Stimulated activated memory B cell treated with anti-CD40 and anti-IgM and Interleukin-4, amounts not matched to agents 10 μg/mL and 1 μg/mL and 100 μg/mL, for 72 hours (primary cell): ENCODE measurements at regions not wholly inside any gene's neighbourhood (a gene's known extent, or its start where the extent isn't known, plus 50 kb on each side); places are given as distances from the start of the nearest gene placed in this dataset.

ENCODE experiments used
- ATAC-seq: fragments of 150-1000 bp; cut with Tn5 transposase; 2 replicates; pipeline ENCODE4 v1.10.0; 2021
- H3K27ac Mint-ChIP-seq: one replicate; pipeline ENCODE4 v1.8.0; 2022; ENCODE audit warnings: mild to moderate bottlenecking, mixed read lengths
- H3K27me3 Mint-ChIP-seq: one replicate; pipeline ENCODE4 v1.8.0; 2022; ENCODE audit warnings: mixed read lengths
- H3K36me3 Mint-ChIP-seq: one replicate; pipeline ENCODE4 v1.8.0; 2022; ENCODE audit warnings: mixed read lengths
- H3K4me1 Mint-ChIP-seq: one replicate; pipeline ENCODE4 v1.8.0; 2022; ENCODE audit warnings: mixed read lengths
- H3K4me3 Mint-ChIP-seq: one replicate; pipeline ENCODE4 v1.8.0; 2022; ENCODE audit warnings: mild to moderate bottlenecking, moderate library complexity, mixed read lengths
- H3K9me3 Mint-ChIP-seq: one replicate; pipeline ENCODE4 v1.8.0; 2022; ENCODE audit warnings: mixed read lengths

- H3K36me3 Mint-ChIP-seq, result no peaks in the 10 kb centered on the region
- H3K4me3 Mint-ChIP-seq, result no peak overlapping the region
- no peak for ATAC-seq
Measured at GRCh38 chr7:49151146-49151545, 226.8 kb downstream of the CDC14C start.

GRCh38 chr7:49158321-49158720 lies 234.0 kb downstream of the CDC14C start:
- Mint-ChIP-seq H3K27me3 (no peaks in the 10 kb centered on the region), H3K9me3 (peaks cover 2% of the 10 kb centered on the region), H3K36me3 (no peaks in the 10 kb centered on the region), H3K27ac (no peak overlapping the region), H3K4me3 (no peak overlapping the region), H3K4me1 (no peaks in the 10 kb centered on the region)
- ATAC-seq, result no peak

More at GRCh38 chr7:49151146-49151545, 226.8 kb downstream of the CDC14C start:
- Mint-ChIP-seq H3K9me3 (peaks cover 8% of the 10 kb centered on the region), H3K27ac (no peak overlapping the region), H3K4me1 (no peaks in the 10 kb centered on the region), H3K27me3 (no peaks in the 10 kb centered on the region)

GRCh38 chr7:49159536-49159935 lies 235.2 kb downstream of the CDC14C start:
- H3K36me3 Mint-ChIP-seq, result no peaks in the 10 kb centered on the region
- no peak for ATAC-seq
- no peaks in the 10 kb centered on the region for H3K4me1 Mint-ChIP-seq
- no peak overlapping the region for H3K4me3 Mint-ChIP-seq
- H3K27me3 Mint-ChIP-seq, result no peaks in the 10 kb centered on the region
- no peak overlapping the region for H3K27ac Mint-ChIP-seq
- H3K9me3 Mint-ChIP-seq, result peaks cover 2% of the 10 kb centered on the region

DNA sequence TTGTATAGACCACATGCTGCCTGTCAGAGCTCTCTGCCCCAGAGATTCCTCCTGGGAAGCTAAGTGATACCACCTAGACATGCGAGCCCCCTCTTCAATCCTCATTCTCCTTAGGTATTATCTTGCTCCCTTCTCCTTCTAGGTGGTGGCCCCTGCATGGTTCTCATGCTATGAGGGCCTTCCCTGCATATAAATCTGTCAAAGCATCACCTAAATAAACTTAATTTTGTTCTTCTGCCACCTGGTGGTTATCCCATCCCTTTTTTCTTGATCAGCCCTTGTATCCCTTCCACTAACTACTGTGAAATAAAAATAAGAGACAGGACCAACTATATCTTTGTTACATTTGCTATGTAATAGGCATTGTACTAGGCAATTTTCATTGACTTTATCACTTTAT lies 242.1 kb downstream of the CDC14C start:
- H3K36me3 Mint-ChIP-seq, result no peaks in the 10 kb centered on the region
- H3K4me3 Mint-ChIP-seq, result no peak overlapping the region
- H3K4me1 Mint-ChIP-seq, result no peaks in the 10 kb centered on the region
- H3K9me3 Mint-ChIP-seq, result peaks cover 3% of the 10 kb centered on the region
- no peak for ATAC-seq
- H3K27ac Mint-ChIP-seq, result no peak overlapping the region
- no peaks in the 10 kb centered on the region for H3K27me3 Mint-ChIP-seq

DNA sequence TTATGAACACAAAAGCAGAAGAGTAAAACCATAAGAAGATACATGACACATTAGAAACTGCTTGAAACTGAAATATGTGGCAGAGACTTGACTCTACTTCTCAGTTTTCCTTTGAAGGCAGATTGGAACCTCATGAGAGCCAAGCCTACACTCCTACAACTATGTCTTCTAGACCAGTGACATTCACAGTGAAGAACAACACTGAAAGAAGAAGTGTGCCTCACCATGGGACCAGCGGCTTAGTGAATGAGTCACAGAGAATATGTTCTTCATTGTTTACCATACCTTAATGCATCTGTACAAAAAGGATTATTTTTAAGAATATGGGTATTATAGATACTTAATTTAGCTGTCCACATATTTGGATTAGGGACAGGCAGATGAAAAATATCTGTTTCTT lies 248.3 kb downstream of the CDC14C start:
- no peak overlapping the region for H3K27ac Mint-ChIP-seq
- ATAC-seq, result no peak
- peaks cover 6% of the 10 kb centered on the region for H3K9me3 Mint-ChIP-seq
- no peaks in the 10 kb centered on the region for H3K4me1 Mint-ChIP-seq
- no peak overlapping the region for H3K4me3 Mint-ChIP-seq
- H3K36me3 Mint-ChIP-seq, result no peaks in the 10 kb centered on the region
- H3K27me3 Mint-ChIP-seq, result no peaks in the 10 kb centered on the region

DNA sequence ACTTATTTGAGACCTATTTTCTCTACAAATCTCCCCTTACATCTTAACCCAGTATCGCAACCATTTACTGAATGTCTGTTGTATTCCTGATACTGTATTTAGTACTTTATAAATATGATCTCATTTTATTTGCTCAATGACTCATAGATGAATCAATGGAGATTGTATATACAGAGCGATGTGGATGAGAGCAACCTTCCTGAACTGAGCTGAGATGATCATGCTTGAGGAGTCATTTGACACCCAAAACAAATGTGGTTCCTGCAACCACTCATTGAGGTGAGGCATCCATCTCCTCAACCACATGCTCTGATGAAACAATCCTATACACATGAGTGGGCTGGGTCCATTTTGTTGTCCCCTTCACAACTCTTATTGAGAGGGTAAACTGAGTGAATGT lies 250.0 kb downstream of the CDC14C start:
- Mint-ChIP-seq H3K4me1 (no peaks in the 10 kb centered on the region), H3K4me3 (no peak overlapping the region), H3K27me3 (no peaks in the 10 kb centered on the region), H3K9me3 (peaks cover 6% of the 10 kb centered on the region), H3K27ac (no peak overlapping the region), H3K36me3 (no peaks in the 10 kb centered on the region)
- no peak for ATAC-seq

- Mint-ChIP-seq H3K4me1 (no peaks in the 10 kb centered on the region), H3K9me3 (no peaks in the 10 kb centered on the region), H3K27ac (no peak overlapping the region), H3K27me3 (no peaks in the 10 kb centered on the region), H3K36me3 (no peaks in the 10 kb centered on the region), H3K4me3 (no peak overlapping the region)
- no peak for ATAC-seq
Measured at GRCh38 chr7:49187543-49188268, 263.4 kb downstream of the CDC14C start.

- Mint-ChIP-seq H3K4me3 (no peak overlapping the region), H3K4me1 (no peaks in the 10 kb centered on the region), H3K9me3 (peaks cover 9% of the 10 kb centered on the region), H3K36me3 (no peaks in the 10 kb centered on the region), H3K27me3 (no peaks in the 10 kb centered on the region), H3K27ac (no peak overlapping the region)
- ATAC-seq, result no peak
Measured at GRCh38 chr7:49228426-49229098, 304.2 kb downstream of the CDC14C start.

- no peaks in the 10 kb centered on the region for H3K36me3 Mint-ChIP-seq
- no peak for ATAC-seq
Measured at GRCh38 chr7:49229246-49229645, 304.9 kb downstream of the CDC14C start.

DNA sequence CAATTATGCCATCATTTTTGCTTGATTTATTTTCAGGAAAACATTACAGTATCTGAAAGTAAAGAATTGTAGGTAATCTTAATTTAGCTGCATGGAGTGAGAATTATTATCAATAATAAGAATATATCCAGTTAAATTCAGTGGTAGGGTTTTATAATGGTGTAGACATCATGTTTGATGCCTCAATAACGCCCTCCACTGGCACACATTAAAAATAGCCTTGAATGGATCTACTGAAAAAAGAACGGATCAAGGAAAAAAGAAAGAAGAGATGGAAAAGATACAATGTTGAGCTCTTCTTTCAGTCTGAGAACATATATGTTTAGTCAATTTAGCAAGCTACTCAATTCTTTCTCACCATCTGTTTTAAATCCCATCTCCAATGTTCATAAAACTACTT lies 319.2 kb downstream of the CDC14C start:
- Mint-ChIP-seq H3K27me3 (no peaks in the 10 kb centered on the region), H3K36me3 (no peaks in the 10 kb centered on the region), H3K4me3 (no peak overlapping the region), H3K4me1 (no peaks in the 10 kb centered on the region), H3K27ac (no peak overlapping the region), H3K9me3 (peaks cover 20% of the 10 kb centered on the region)
- no peak for ATAC-seq

More at GRCh38 chr7:49229246-49229645, 304.9 kb downstream of the CDC14C start:
- Mint-ChIP-seq H3K9me3 (peaks cover 13% of the 10 kb centered on the region), H3K27me3 (no peaks in the 10 kb centered on the region), H3K27ac (no peak overlapping the region), H3K4me3 (no peak overlapping the region), H3K4me1 (no peaks in the 10 kb centered on the region)

DNA sequence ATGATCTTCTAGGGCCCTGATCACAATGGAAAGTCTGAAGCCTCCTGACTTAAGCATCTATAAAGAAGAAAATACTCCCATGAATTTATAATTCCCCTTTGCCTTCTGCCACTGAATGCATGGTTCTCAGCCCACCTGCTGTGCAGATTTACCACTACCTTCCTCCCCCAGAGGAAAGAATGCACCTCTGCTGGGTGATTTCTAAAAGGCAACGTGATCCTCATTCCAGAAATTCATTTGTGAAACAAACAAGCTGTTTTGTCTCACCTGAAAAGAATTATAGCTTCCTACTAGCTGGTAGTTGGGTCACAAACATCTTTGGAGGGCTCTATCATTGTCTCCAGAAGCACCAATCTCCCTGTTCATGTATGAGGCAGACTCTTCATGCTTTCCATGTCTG lies 320.2 kb downstream of the CDC14C start:
- no peak for ATAC-seq
- Mint-ChIP-seq H3K4me3 (no peak overlapping the region), H3K27me3 (no peaks in the 10 kb centered on the region), H3K9me3 (peaks cover 14% of the 10 kb centered on the region), H3K36me3 (no peaks in the 10 kb centered on the region), H3K4me1 (no peaks in the 10 kb centered on the region), H3K27ac (no peak overlapping the region)

DNA sequence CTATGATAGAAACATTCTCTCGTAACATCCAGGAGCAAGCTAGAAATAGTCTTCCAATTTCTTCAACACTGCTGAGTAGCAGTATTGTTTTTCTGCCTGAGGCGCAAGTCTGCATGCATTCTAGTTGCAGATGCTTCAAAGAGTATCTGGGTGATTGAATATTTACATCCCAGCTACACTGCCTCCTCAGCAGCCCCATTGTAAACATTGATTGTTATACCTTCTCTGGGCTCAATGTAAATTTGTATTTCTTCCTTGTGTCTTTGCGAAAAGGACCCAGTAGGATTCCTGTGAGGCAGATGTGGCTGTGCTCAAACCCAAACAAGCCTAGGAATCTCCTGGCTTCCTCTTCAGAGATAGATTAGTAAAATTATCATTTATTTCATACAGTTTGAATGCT lies 320.7 kb downstream of the CDC14C start:
- no peaks in the 10 kb centered on the region for H3K36me3 Mint-ChIP-seq

DNA sequence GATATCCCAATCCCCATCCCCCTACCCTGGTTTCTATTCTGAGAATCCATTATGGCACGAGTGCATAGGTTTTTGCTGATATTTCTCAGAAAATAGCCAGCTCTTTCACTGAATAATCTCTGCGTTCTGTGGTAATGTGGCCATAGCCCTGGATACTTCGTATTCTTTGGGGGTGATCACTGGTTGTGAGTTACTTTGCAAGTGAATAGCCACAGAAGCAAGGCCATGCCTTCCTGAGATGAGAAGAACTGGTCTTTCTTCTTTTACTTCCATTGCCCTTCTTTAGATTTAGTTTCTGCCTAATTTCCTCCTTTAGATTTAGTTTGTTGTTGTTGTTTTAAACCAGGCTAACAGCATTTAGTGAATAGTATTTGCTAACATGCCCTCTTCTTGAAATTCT lies 323.4 kb downstream of the CDC14C start:
- Mint-ChIP-seq H3K4me1 (no peaks in the 10 kb centered on the region), H3K27ac (no peak overlapping the region), H3K4me3 (no peak overlapping the region), H3K9me3 (peaks cover 12% of the 10 kb centered on the region), H3K27me3 (no peaks in the 10 kb centered on the region), H3K36me3 (no peaks in the 10 kb centered on the region)
- ATAC-seq, result no peak

More for the DNA sequence above, 320.7 kb downstream of the CDC14C start:
- no peak overlapping the region for H3K27ac Mint-ChIP-seq
- H3K27me3 Mint-ChIP-seq, result no peaks in the 10 kb centered on the region
- H3K4me3 Mint-ChIP-seq, result no peak overlapping the region
- ATAC-seq, result no peak
- H3K9me3 Mint-ChIP-seq, result peaks cover 14% of the 10 kb centered on the region
- no peaks in the 10 kb centered on the region for H3K4me1 Mint-ChIP-seq

DNA sequence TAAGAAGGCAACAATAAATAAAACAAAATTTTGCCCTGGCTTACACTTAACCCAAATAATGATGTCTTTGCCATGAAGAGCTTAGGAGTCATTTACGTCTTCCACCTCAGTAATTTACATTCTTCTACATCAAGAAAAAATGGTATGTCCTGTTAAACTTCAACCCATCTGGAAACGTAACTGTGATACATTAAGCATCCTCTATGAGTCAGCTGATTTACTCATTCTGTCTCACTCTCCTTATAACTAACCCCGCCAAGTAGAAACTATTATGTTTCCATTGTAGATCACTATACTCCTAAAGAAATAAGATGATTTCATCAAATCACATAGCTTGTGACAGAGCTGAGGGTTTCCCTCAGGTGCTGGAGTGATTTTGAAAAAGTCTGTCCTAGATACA lies 330.7 kb downstream of the CDC14C start:
- no peak overlapping the region for H3K4me3 Mint-ChIP-seq
- no peaks in the 10 kb centered on the region for H3K36me3 Mint-ChIP-seq
- H3K27ac Mint-ChIP-seq, result no peak overlapping the region
- H3K4me1 Mint-ChIP-seq, result no peaks in the 10 kb centered on the region
- H3K9me3 Mint-ChIP-seq, result peaks cover 2% of the 10 kb centered on the region
- H3K27me3 Mint-ChIP-seq, result no peaks in the 10 kb centered on the region
- no peak for ATAC-seq

- no peaks in the 10 kb centered on the region for H3K36me3 Mint-ChIP-seq
- no peak overlapping the region for H3K4me3 Mint-ChIP-seq
- ATAC-seq, result no peak
- H3K27me3 Mint-ChIP-seq, result no peaks in the 10 kb centered on the region
- H3K4me1 Mint-ChIP-seq, result no peaks in the 10 kb centered on the region
- no peak overlapping the region for H3K27ac Mint-ChIP-seq
- H3K9me3 Mint-ChIP-seq, result no peaks in the 10 kb centered on the region
Measured at GRCh38 chr7:49260538-49260937, 336.2 kb downstream of the CDC14C start.

DNA sequence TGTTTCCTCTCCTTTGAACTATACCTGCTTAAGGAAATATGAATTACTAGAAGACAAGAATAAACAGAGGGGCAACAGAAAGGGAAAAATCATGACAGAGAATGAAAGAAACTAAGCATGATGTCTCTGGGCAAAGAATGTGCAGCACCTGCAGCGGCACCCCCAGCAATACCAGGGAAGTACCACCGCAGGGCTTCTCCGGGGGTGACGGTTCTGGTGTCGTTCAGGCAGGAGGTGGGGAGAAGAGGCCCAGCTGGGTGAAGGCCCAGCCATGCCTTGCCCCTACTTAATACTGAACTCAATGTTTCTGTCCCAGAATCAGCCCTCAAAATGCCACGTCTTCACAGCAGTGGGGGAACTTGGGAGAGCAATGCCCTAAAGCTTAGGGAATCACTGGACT lies 337.6 kb downstream of the CDC14C start:
- Mint-ChIP-seq H3K9me3 (no peaks in the 10 kb centered on the region), H3K27ac (no peak overlapping the region), H3K36me3 (no peaks in the 10 kb centered on the region), H3K4me3 (no peak overlapping the region), H3K27me3 (no peaks in the 10 kb centered on the region), H3K4me1 (no peaks in the 10 kb centered on the region)
- no peak for ATAC-seq
